Aorta (tissue), 5 donors: ENCODE measurements at regions not wholly inside any gene's neighbourhood (a gene's known extent, or its start where the extent isn't known, plus 50 kb on each side); places are given as distances from the start of the nearest gene placed in this dataset.

Experiments used
- ATAC-seq: fragments of 200-7000 bp; cut with Tn5 transposase; one replicate; pipeline ENCODE4 v1.9.1; 2022; ENCODE audit warnings: moderate library complexity; ENCODE audit not compliant: low FRiP score
- DNase-seq, 2 donors: peaks; one replicate each; pipeline ENCODE4 v3.0.0-alpha.2; 2020
- H3K27ac ChIP-seq, 2 donors: one replicate each; pipeline ENCODE4 v1.5.1; 2013; ENCODE audit warnings: low read length in 2 of 2, mild to moderate bottlenecking in 2 of 2, moderate library complexity in 2 of 2, control low read depth in 1 of 2, inconsistent platforms in 1 of 2, low read depth in 1 of 2
- H3K27me3 ChIP-seq, 2 donors: one replicate each; pipeline ENCODE4 v1.6.1; 2013; ENCODE audit warnings: control low read depth in 1 of 2, low read length in 1 of 2, mild to moderate bottlenecking in 1 of 2, moderate library complexity in 1 of 2; ENCODE audit not compliant: insufficient read depth in 2 of 2, control insufficient read depth in 1 of 2
- H3K36me3 ChIP-seq, 2 donors: one replicate each; pipeline ENCODE4 v1.6.1; 2013; ENCODE audit warnings: control low read depth in 1 of 2, low read length in 1 of 2, mild to moderate bottlenecking in 1 of 2; ENCODE audit not compliant: insufficient read depth in 2 of 2, control insufficient read depth in 1 of 2
- H3K4me1 ChIP-seq, 2 donors: one replicate each; pipeline ENCODE4 v1.6.1; 2013; ENCODE audit warnings: low read length in 2 of 2, control low read depth in 1 of 2, mild to moderate bottlenecking in 1 of 2, moderate library complexity in 1 of 2; ENCODE audit not compliant: insufficient read depth in 2 of 2, control insufficient read depth in 1 of 2
- H3K4me3 ChIP-seq, 2 donors: one replicate each; pipeline ENCODE4 v1.5.1; 2013; ENCODE audit warnings: low read length in 2 of 2, control low read depth in 1 of 2, mild to moderate bottlenecking in 1 of 2
- H3K9me3 ChIP-seq: one replicate; pipeline ENCODE4 v1.6.1; 2013; ENCODE audit warnings: mild to moderate bottlenecking, low read length; ENCODE audit not compliant: control insufficient read depth
- WGBS, 2 donors: extraction: QIAGEN DNeasy Blood & Tissue Kit; methylation state at CpG; one replicate each; pipeline ENCODE4 v1.1.7; 2013; 5-methylcytosine and 5-hydroxymethylcytosine counted together
- intact Hi-C, 2 donors: fragments of 100-400 bp; cut with DNase I; formaldehyde crosslinking; loops; one replicate each; pipeline versions ENCODE4 v1.14.2 to v1.15.0; 2022
- donor health status: healthy with polysubstance abuse.
- donor health status: Bipolar disorder and iron deficiency.
- donor health status: DM: no; HTN: no; CAD: no.
- donor health status: DM: no; HTN: no; CAD: no.
- donor health status: DM: yes; HTN: yes; CAD: no.

- DNase-seq, result no peak
- Histone ChIP-seq H3K4me1 (no peaks in the 10 kb centered on the region), H3K27me3 (no peaks in the 10 kb centered on the region), H3K27ac (no peak overlapping the region), H3K9me3 (no peaks in the 10 kb centered on the region), H3K4me3 (no peak overlapping the region), H3K36me3 (no peaks in the 10 kb centered on the region)
- intact Hi-C loops, result no loop called here
- no peak for ATAC-seq
- 84 to 89% methylated on average over 1 of the region's 1 CpG for WGBS, 2 donors
Measured at GRCh38 chr4:180156684-180157083, 2086.5 kb upstream of the TENM3 start.

DNA sequence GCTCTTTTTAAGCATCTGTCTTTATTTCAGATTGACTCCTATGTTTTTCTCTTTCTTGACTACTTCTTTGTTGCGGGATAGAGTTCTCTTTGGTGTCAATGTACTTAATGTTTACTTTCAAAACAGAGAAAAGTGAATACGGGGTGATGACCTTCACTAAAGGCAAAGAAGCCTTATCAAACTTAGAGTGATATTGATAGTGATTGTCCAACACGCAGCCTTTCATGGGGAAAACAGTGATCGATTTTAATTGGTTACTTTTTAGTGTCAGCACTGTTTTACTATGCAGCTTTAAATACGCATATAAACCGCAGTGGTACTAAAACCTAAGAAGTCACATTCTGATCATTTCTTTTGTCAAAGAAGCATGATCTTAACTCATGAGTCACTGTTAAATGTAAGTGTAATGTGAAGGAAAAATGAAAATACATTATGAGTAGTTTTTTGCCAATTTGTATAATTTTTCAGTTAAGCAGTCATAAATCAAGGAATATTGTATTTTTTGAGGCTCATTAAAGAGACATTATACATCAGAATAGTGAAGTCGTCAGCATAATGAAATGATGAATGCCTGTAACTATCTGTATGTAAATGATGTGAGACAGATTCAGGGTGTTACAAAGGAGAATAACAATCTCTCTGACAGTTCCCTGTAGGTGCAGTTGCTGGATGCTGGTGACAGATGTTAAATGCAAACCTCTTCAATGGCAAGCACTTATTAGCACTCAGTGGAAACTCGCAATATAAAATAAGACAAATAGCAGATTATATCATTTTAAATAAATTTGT, 2082.8 kb upstream of the TENM3 start:
- intact Hi-C loops, result no loop called here
- 71 to 72% methylated on average over 8 of the region's 8 CpGs for WGBS, 2 donors
- ATAC-seq, result no peak
- DNase-seq, result no peak
- Histone ChIP-seq H3K4me3 (no peak overlapping the region), H3K27me3 (no peaks in the 10 kb centered on the region), H3K36me3 (no peaks in the 10 kb centered on the region), H3K27ac (no peak overlapping the region), H3K4me1 (no peaks in the 10 kb centered on the region), H3K9me3 (no peaks in the 10 kb centered on the region)

- intact Hi-C loops, result no loop called here
- H3K27me3 ChIP-seq, result no peaks in the 10 kb centered on the region
- no peaks in the 10 kb centered on the region for H3K9me3 ChIP-seq
- H3K4me1 ChIP-seq, result no peaks in the 10 kb centered on the region
- no peak for DNase-seq
- WGBS, 2 donors, result 10 to 47% methylated on average over 2 of the region's 2 CpGs
- ATAC-seq, result no peak
- H3K4me3 ChIP-seq, result no peak overlapping the region
- no peak overlapping the region for H3K27ac ChIP-seq
- no peaks in the 10 kb centered on the region for H3K36me3 ChIP-seq
Measured at GRCh38 chr4:180164799-180165198, 2078.4 kb upstream of the TENM3 start.

GRCh38 chr4:180169394-180169793, 2073.8 kb upstream of the TENM3 start:
- ATAC-seq, result no peak
- H3K4me3 ChIP-seq, result no peak overlapping the region
- intact Hi-C loops, result no loop called here

DNA sequence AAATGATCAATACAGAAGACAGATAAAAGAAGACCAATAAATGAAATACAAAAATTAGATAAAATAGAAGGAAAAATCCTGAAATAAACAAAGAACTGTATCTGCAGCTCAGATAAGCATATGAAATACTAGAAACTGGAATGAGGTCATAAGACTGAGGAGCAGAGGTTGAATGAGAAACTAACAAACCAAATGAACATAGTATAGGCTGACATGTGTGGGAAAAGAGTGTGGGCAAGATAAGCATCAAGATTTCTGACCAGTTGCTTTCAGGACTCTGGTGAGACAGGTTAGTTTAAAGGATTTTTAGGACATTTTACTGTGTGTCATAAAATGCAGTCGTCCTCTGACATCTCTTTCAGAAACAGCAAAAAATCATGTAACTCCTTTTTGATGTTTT, 2073.2 kb upstream of the TENM3 start:
- Histone ChIP-seq H3K4me3 (no peak overlapping the region), H3K36me3 (no peaks in the 10 kb centered on the region), H3K27me3 (no peaks in the 10 kb centered on the region), H3K9me3 (no peaks in the 10 kb centered on the region), H3K27ac (no peak overlapping the region), H3K4me1 (no peaks in the 10 kb centered on the region)
- no peak for ATAC-seq
- WGBS, 2 donors, result 33 to 49% methylated on average over 1 of the region's 1 CpG
- DNase-seq, result no peak
- intact Hi-C loops, result no loop called here

More at GRCh38 chr4:180169394-180169793, 2073.8 kb upstream of the TENM3 start:
- DNase-seq, result no peak
- no peaks in the 10 kb centered on the region for H3K36me3 ChIP-seq
- no peaks in the 10 kb centered on the region for H3K27me3 ChIP-seq
- WGBS, 2 donors, result 59 to 64% methylated on average over 3 of the region's 3 CpGs
- H3K4me1 ChIP-seq, result no peaks in the 10 kb centered on the region
- H3K9me3 ChIP-seq, result no peaks in the 10 kb centered on the region
- no peak overlapping the region for H3K27ac ChIP-seq

DNA sequence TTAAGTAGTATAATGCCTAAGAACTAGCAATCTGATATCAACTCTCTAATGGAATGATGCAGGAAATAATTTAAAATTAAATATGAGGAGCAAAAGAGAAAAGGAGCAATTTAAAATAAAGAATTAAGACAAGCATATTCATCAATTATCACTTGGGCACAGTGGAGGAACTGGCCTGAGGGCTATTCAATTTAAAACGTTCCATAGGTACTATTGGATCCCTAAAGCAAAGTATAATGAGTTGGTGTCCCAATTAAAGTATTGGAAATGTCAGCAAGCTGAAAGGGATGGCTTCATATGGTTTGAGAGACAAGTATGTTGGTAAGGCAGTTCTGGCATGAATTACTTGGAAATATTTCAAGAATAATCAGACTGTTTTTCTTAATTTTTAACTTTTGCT, 2064.1 kb upstream of the TENM3 start:
- ATAC-seq, result no peak
- no peak for DNase-seq
- Histone ChIP-seq H3K4me1 (no peaks in the 10 kb centered on the region), H3K27me3 (no peaks in the 10 kb centered on the region), H3K9me3 (no peaks in the 10 kb centered on the region), H3K27ac (no peak overlapping the region), H3K4me3 (no peak overlapping the region), H3K36me3 (no peaks in the 10 kb centered on the region)
- 34 to 50% methylated on average over 1 of the region's 1 CpG for WGBS, 2 donors
- intact Hi-C loops, result no loop called here

- intact Hi-C loops, result no loop called here
- no peak for ATAC-seq
Measured at GRCh38 chr4:180189666-180190065, 2053.5 kb upstream of the TENM3 start.

GRCh38 chr4:180190382-180190781, 2052.8 kb upstream of the TENM3 start:
- no peak overlapping the region for H3K4me3 ChIP-seq
- ATAC-seq (no peak), DNase-seq (no peak)
- H3K4me1 ChIP-seq, result no peaks in the 10 kb centered on the region
- no peak overlapping the region for H3K27ac ChIP-seq
- H3K9me3 ChIP-seq, result no peaks in the 10 kb centered on the region
- H3K27me3 ChIP-seq, result no peaks in the 10 kb centered on the region
- 4 to 5% methylated on average over 2 of the region's 2 CpGs for WGBS, 2 donors
- intact Hi-C loops, result no loop called here
- H3K36me3 ChIP-seq, result no peaks in the 10 kb centered on the region

More at GRCh38 chr4:180189666-180190065, 2053.5 kb upstream of the TENM3 start:
- no peak for DNase-seq
- no peaks in the 10 kb centered on the region for H3K4me1 ChIP-seq
- 53 to 66% methylated on average over 1 of the region's 1 CpG for WGBS, 2 donors
- no peak overlapping the region for H3K27ac ChIP-seq
- H3K36me3 ChIP-seq, result no peaks in the 10 kb centered on the region
- H3K4me3 ChIP-seq, result no peak overlapping the region
- no peaks in the 10 kb centered on the region for H3K27me3 ChIP-seq
- no peaks in the 10 kb centered on the region for H3K9me3 ChIP-seq

DNA sequence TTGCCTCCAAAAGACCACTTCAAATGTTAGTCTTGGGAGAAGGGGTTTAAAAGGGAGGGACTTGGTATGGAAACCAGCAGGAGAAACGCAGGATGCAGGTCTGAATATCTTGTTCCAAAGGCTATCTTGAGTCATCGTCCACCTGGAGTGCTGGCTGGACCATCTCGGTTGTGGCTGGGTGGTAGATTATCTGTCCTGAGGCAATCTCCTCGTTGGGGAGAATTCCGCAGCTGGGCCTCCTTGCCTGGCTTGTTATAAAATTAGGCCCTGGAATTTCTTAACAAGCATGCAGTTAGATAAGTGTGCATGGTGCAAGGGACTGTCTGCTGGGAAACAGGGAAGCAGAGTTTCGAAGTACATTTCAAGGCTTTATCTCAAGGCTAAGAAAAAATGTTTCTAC, 2045.7 kb upstream of the TENM3 start:
- no peaks in the 10 kb centered on the region for H3K9me3 ChIP-seq
- H3K4me3 ChIP-seq, result no peak overlapping the region
- H3K36me3 ChIP-seq, result no peaks in the 10 kb centered on the region
- DNase-seq, result no peak
- intact Hi-C loops, result no loop called here
- 38 to 51% methylated on average over 6 of the region's 6 CpGs for WGBS, 2 donors
- ATAC-seq, result no peak
- no peaks in the 10 kb centered on the region for H3K27me3 ChIP-seq
- H3K27ac ChIP-seq, result no peak overlapping the region
- no peaks in the 10 kb centered on the region for H3K4me1 ChIP-seq
